ENCODE measurements at regions not wholly inside any gene's neighbourhood (a gene's known extent, or its start where the extent isn't known, plus 50 kb on each side); places are given as distances from the start of the nearest gene placed in this dataset.

DNA sequence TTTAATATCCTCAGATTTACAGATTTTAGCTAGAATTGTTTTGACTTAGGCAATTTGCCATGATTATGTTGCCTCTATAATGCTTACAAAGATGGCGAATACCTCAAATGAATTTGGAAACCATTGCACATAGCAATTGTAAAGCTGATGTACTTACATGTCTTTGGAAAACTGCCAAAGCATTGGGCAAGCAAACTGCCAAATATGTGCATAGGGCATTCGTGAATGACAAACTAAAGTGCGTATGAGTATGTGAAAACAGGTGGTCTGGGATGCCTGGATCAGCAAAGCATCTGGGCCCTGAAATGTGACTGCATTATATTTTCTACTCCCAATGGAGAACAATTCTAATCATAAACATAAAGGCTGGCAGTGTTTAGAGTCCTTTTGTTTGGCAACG is 445.3 kb upstream of the ROBO1 start:
- TF ChIP-seq CTCF (IDR thresholded peaks at IDR 0.05) (no peak), POLR2A (IDR thresholded peaks at IDR 0.05) (no peak)

All from testis (tissue), 2 donors.